ENCODE measurements at regions not wholly inside any gene's neighbourhood (a gene's known extent, or its start where the extent isn't known, plus 50 kb on each side); places are given as distances from the start of the nearest gene placed in this dataset.

- Mint-ChIP-seq H3K27me3 (ENCODE audit: unreplicated experiment) (peaks cover 23% of the 10 kb centered on the region), H3K9me3 (ENCODE audit: unreplicated experiment) (no peaks in the 10 kb centered on the region), H3K4me3 (ENCODE audit: unreplicated experiment) (peak overlapping the region; percentile 51)
These were observed 96.6 kb downstream of the INHBB start for GRCh38 chr2:120442541-120442922.

GRCh38 chr2:120442923-120443571 lies 97.1 kb downstream of the INHBB start:
- peak; percentile 49 for DNase-seq (ENCODE audit: low spot score)
- Mint-ChIP-seq H3K4me1 (ENCODE audit: unreplicated experiment) (peaks cover 4% of the 10 kb centered on the region), H3K36me3 (ENCODE audit: low read depth, unreplicated experiment) (peaks cover 5% of the 10 kb centered on the region), H3K27ac (ENCODE audit: unreplicated experiment) (no peak overlapping the region), H3K4me3 (ENCODE audit: unreplicated experiment) (peak overlapping the region; percentile 51), H3K27me3 (ENCODE audit: unreplicated experiment) (peaks cover 23% of the 10 kb centered on the region), H3K9me3 (ENCODE audit: unreplicated experiment) (no peaks in the 10 kb centered on the region)
- no peak for TF ChIP-seq CTCF (IDR thresholded peaks at IDR 0.05; ENCODE audit: unreplicated experiment)

More at GRCh38 chr2:120442541-120442922, 96.6 kb downstream of the INHBB start:
- Mint-ChIP-seq H3K4me1 (ENCODE audit: unreplicated experiment) (peaks cover 4% of the 10 kb centered on the region), H3K27ac (ENCODE audit: unreplicated experiment) (no peak overlapping the region), H3K36me3 (ENCODE audit: low read depth, unreplicated experiment) (peaks cover 5% of the 10 kb centered on the region)
- no peak for DNase-seq (ENCODE audit: low spot score)
- TF ChIP-seq CTCF (IDR thresholded peaks at IDR 0.05; ENCODE audit: unreplicated experiment), result no peak

GRCh38 chr2:120443946-120444345 lies 98.0 kb downstream of the INHBB start:
- TF ChIP-seq CTCF (IDR thresholded peaks at IDR 0.05; ENCODE audit: unreplicated experiment), result no peak
- H3K27me3 Mint-ChIP-seq (ENCODE audit: unreplicated experiment), result peaks cover 20% of the 10 kb centered on the region
- H3K9me3 Mint-ChIP-seq (ENCODE audit: unreplicated experiment), result no peaks in the 10 kb centered on the region
- H3K36me3 Mint-ChIP-seq (ENCODE audit: low read depth, unreplicated experiment), result peaks cover 4% of the 10 kb centered on the region
- no peak overlapping the region for H3K27ac Mint-ChIP-seq (ENCODE audit: unreplicated experiment)
- no peak overlapping the region for H3K4me3 Mint-ChIP-seq (ENCODE audit: unreplicated experiment)
- no peak for DNase-seq (ENCODE audit: low spot score)
- peaks cover 4% of the 10 kb centered on the region for H3K4me1 Mint-ChIP-seq (ENCODE audit: unreplicated experiment)

GRCh38 chr2:120444691-120445240 lies 98.8 kb downstream of the INHBB start:
- no peak for TF ChIP-seq CTCF (IDR thresholded peaks at IDR 0.05; ENCODE audit: unreplicated experiment)
- Mint-ChIP-seq H3K4me3 (ENCODE audit: unreplicated experiment) (no peak overlapping the region), H3K27ac (ENCODE audit: unreplicated experiment) (no peak overlapping the region), H3K36me3 (ENCODE audit: low read depth, unreplicated experiment) (no peaks in the 10 kb centered on the region), H3K9me3 (ENCODE audit: unreplicated experiment) (no peaks in the 10 kb centered on the region), H3K4me1 (ENCODE audit: unreplicated experiment) (peaks cover 4% of the 10 kb centered on the region), H3K27me3 (ENCODE audit: unreplicated experiment) (peaks cover 23% of the 10 kb centered on the region)
- no peak for DNase-seq (ENCODE audit: low spot score)

GRCh38 chr2:120445449-120446143 lies 99.7 kb downstream of the INHBB start:
- H3K27ac Mint-ChIP-seq (ENCODE audit: unreplicated experiment), result no peak overlapping the region
- no peaks in the 10 kb centered on the region for H3K36me3 Mint-ChIP-seq (ENCODE audit: low read depth, unreplicated experiment)
- no peaks in the 10 kb centered on the region for H3K9me3 Mint-ChIP-seq (ENCODE audit: unreplicated experiment)
- no peak for TF ChIP-seq CTCF (IDR thresholded peaks at IDR 0.05; ENCODE audit: unreplicated experiment)
- DNase-seq (ENCODE audit: low spot score), result no peak
- H3K27me3 Mint-ChIP-seq (ENCODE audit: unreplicated experiment), result peaks cover 23% of the 10 kb centered on the region
- H3K4me3 Mint-ChIP-seq (ENCODE audit: unreplicated experiment), result no peak overlapping the region
- peaks cover 4% of the 10 kb centered on the region for H3K4me1 Mint-ChIP-seq (ENCODE audit: unreplicated experiment)

All from endothelial cell (in vitro differentiated cells).